ENCODE measurements at regions not wholly inside any gene's neighbourhood (a gene's known extent, or its start where the extent isn't known, plus 50 kb on each side); places are given as distances from the start of the nearest gene placed in this dataset.

GRCh38 chr18:57923611-57924010, 120.4 kb upstream of the NEDD4L start (continued):
- TF ChIP-seq SAP30 (IDR thresholded peaks at IDR 0.05; ENCODE audit: insufficient read depth, insufficient replicate concordance, low read length) (no peak), JUN (IDR thresholded peaks at IDR 0.05; ENCODE audit: low read depth, low read length) (no peak), SP1 (IDR thresholded peaks at IDR 0.05; ENCODE audit: low read depth, low read length) (no peak), PHF8 (conservative IDR thresholded peaks at IDR 0.05; ENCODE audit: low read depth, low read length) (no peak)
